ENCODE measurements at regions not wholly inside any gene's neighbourhood (a gene's known extent, or its start where the extent isn't known, plus 50 kb on each side); places are given as distances from the start of the nearest gene placed in this dataset.

- H3K27me3 ChIP-seq, result no peaks in the 10 kb centered on the region
- no peak overlapping the region for H3K27ac ChIP-seq
- no peaks in the 10 kb centered on the region for H3K36me3 ChIP-seq
- no peak for TF ChIP-seq POLR2A (IDR thresholded peaks at IDR 0.05)
- no peak for TF ChIP-seq EP300 (IDR thresholded peaks at IDR 0.05)
- TF ChIP-seq POLR2AphosphoS5 (IDR thresholded peaks at IDR 0.05), result no peak
- TF ChIP-seq, protein P1, sequence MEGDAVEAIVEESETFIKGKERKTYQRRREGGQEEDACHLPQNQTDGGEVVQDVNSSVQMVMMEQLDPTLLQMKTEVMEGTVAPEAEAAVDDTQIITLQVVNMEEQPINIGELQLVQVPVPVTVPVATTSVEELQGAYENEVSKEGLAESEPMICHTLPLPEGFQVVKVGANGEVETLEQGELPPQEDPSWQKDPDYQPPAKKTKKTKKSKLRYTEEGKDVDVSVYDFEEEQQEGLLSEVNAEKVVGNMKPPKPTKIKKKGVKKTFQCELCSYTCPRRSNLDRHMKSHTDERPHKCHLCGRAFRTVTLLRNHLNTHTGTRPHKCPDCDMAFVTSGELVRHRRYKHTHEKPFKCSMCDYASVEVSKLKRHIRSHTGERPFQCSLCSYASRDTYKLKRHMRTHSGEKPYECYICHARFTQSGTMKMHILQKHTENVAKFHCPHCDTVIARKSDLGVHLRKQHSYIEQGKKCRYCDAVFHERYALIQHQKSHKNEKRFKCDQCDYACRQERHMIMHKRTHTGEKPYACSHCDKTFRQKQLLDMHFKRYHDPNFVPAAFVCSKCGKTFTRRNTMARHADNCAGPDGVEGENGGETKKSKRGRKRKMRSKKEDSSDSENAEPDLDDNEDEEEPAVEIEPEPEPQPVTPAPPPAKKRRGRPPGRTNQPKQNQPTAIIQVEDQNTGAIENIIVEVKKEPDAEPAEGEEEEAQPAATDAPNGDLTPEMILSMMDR (IDR thresholded peaks at IDR 0.05), result no peak
- peak in 1 of 2 donors; percentile 36 for DNase-seq (ENCODE audit: low spot score in 2 of 2)
- H3K4me1 ChIP-seq, result no peaks in the 10 kb centered on the region
- no peak overlapping the region for H3K4me3 ChIP-seq
- no peaks in the 10 kb centered on the region for H3K9me3 ChIP-seq
- 90% methylated on average over 15 of the region's 15 CpGs for WGBS
Measured at GRCh38 chr2:10242451-10242850, 60.3 kb upstream of the HPCAL1 start.

GRCh38 chr2:10242998-10243925 lies 59.4 kb upstream of the HPCAL1 start:
- TF ChIP-seq, protein P1 (IDR thresholded peaks at IDR 0.05), result no peak
- TF ChIP-seq EP300 (IDR thresholded peaks at IDR 0.05) (no peak), POLR2AphosphoS5 (IDR thresholded peaks at IDR 0.05) (no peak), POLR2A (IDR thresholded peaks at IDR 0.05) (no peak)
- no peaks in the 10 kb centered on the region for H3K36me3 ChIP-seq
- no peaks in the 10 kb centered on the region for H3K27me3 ChIP-seq
- no peaks in the 10 kb centered on the region for H3K4me1 ChIP-seq
- 89% methylated on average over 27 of the region's 28 CpGs for WGBS
- no peak overlapping the region for H3K27ac ChIP-seq
- H3K9me3 ChIP-seq, result no peaks in the 10 kb centered on the region
- no peak overlapping the region for H3K4me3 ChIP-seq
- DNase-seq (ENCODE audit: low spot score in 2 of 2), result peak in 1 of 2 donors; percentile 52

DNA sequence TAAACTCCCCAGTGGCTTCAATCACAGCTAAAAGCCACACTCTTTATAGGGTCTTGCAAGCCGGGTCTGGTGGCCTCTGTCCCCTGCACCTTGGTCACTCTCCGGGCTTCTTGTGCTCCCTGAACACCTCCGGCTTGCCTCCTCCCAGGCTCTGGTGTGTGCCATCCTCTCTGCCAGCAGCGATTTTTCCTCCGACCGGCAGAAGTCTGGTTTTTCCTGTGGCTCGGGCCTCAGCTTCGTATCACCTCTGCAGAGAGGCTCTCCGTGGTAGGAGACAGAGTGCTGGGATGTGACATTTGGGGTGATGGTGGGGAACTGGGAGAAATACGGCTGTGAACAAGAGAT lies 58.8 kb upstream of the HPCAL1 start:
- Histone ChIP-seq H3K9me3 (no peaks in the 10 kb centered on the region), H3K4me3 (no peak overlapping the region), H3K27me3 (no peaks in the 10 kb centered on the region), H3K36me3 (no peaks in the 10 kb centered on the region), H3K4me1 (no peaks in the 10 kb centered on the region), H3K27ac (no peak overlapping the region)
- WGBS, result 89% methylated on average over 10 of the region's 10 CpGs
- TF ChIP-seq POLR2AphosphoS5 (IDR thresholded peaks at IDR 0.05) (no peak), EP300 (IDR thresholded peaks at IDR 0.05) (no peak), POLR2A (IDR thresholded peaks at IDR 0.05) (no peak)
- TF ChIP-seq, protein P1 (IDR thresholded peaks at IDR 0.05), result no peak
- peak in 1 of 2 donors; percentile 29 for DNase-seq (ENCODE audit: low spot score in 2 of 2)

- no peak overlapping the region for H3K4me3 ChIP-seq
- TF ChIP-seq POLR2A (IDR thresholded peaks at IDR 0.05), result no peak
- no peak for TF ChIP-seq POLR2AphosphoS5 (IDR thresholded peaks at IDR 0.05)
- TF ChIP-seq EP300 (IDR thresholded peaks at IDR 0.05), result no peak
- TF ChIP-seq, protein P1 (IDR thresholded peaks at IDR 0.05), result no peak
- H3K27ac ChIP-seq, result no peak overlapping the region
- peak in 1 of 2 donors; percentile 34 for DNase-seq (ENCODE audit: low spot score in 2 of 2)
- 85% methylated on average over 8 of the region's 8 CpGs for WGBS
- no peaks in the 10 kb centered on the region for H3K36me3 ChIP-seq
- H3K4me1 ChIP-seq, result no peaks in the 10 kb centered on the region
- peaks cover 7% of the 10 kb centered on the region for H3K9me3 ChIP-seq
- H3K27me3 ChIP-seq, result no peaks in the 10 kb centered on the region
Measured at GRCh38 chr2:10245021-10245420, 57.7 kb upstream of the HPCAL1 start.

DNA sequence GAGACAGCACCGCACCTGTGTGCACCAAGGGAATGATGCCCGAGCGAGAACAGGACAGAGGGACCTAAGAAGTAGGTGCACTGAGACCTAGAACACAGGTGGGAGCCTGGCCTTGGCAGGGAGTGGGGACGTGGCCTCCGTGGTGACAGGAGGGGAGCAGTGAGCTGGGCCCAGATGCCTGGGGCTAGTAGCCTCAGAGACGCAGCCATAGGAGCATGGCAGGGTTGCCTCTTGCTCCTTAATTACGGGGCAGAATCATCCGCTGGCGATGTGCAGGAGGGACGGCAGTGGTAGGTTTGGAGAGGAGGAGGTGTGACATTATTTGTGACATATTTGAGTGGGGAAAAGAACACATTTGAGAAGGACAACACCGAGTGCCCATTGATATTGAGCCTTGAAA lies 57.0 kb upstream of the HPCAL1 start:
- Histone ChIP-seq H3K27ac (no peak overlapping the region), H3K27me3 (no peaks in the 10 kb centered on the region), H3K4me1 (no peaks in the 10 kb centered on the region), H3K36me3 (no peaks in the 10 kb centered on the region), H3K9me3 (peaks cover 7% of the 10 kb centered on the region), H3K4me3 (no peak overlapping the region)
- TF ChIP-seq POLR2AphosphoS5 (IDR thresholded peaks at IDR 0.05) (no peak), EP300 (IDR thresholded peaks at IDR 0.05) (no peak), POLR2A (IDR thresholded peaks at IDR 0.05) (no peak)
- TF ChIP-seq, protein P1 (IDR thresholded peaks at IDR 0.05), result no peak
- 95% methylated on average over 11 of the region's 11 CpGs for WGBS
- DNase-seq (ENCODE audit: low spot score in 2 of 2), result peak in 1 of 2 donors; percentile 20
